DND-41 (cell line): ENCODE measurements at regions not wholly inside any gene's neighbourhood (a gene's known extent, or its start where the extent isn't known, plus 50 kb on each side); places are given as distances from the start of the nearest gene placed in this dataset.

ENCODE experiments used
- EZH2 ChIP-seq: IDR thresholded peaks from 3 replicates; pipeline ENCODE4 v1.6.1; 2012; ENCODE audit warnings: borderline replicate concordance, low read depth, mild to moderate bottlenecking, moderate library complexity, low read length, inconsistent platforms; ENCODE audit not compliant: severe bottlenecking
- TF ChIP-seq, protein P1 (sequence below): IDR thresholded peaks from 2 replicates; pipeline ENCODE4 v1.5.1; 2012; ENCODE audit warnings: borderline replicate concordance, low read length, moderate library complexity, mild to moderate bottlenecking; ENCODE audit not compliant: poor library complexity, severe bottlenecking; ENCODE audit errors: extremely low read depth

DNA sequence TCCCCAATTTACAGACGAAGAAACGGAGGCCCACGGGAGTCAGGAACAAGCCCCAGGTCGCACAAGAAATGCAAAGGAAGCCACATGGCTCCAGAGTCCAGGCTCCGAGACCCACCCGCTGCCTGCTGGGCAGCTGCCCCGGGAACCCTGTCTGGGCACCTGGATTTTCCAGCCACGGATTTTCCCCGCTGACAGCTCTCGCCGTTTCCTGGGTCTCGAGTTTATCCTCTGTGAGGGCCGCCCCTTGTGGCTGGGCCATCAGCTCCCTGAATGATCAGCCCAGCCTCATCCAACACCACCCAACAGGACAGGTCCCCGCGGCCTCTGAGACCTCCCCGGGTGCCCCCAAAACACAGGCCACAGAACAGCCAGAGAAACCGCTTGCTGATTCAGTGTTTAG, 189.7 kb downstream of the BRD1 start:
- TF ChIP-seq, protein P1, sequence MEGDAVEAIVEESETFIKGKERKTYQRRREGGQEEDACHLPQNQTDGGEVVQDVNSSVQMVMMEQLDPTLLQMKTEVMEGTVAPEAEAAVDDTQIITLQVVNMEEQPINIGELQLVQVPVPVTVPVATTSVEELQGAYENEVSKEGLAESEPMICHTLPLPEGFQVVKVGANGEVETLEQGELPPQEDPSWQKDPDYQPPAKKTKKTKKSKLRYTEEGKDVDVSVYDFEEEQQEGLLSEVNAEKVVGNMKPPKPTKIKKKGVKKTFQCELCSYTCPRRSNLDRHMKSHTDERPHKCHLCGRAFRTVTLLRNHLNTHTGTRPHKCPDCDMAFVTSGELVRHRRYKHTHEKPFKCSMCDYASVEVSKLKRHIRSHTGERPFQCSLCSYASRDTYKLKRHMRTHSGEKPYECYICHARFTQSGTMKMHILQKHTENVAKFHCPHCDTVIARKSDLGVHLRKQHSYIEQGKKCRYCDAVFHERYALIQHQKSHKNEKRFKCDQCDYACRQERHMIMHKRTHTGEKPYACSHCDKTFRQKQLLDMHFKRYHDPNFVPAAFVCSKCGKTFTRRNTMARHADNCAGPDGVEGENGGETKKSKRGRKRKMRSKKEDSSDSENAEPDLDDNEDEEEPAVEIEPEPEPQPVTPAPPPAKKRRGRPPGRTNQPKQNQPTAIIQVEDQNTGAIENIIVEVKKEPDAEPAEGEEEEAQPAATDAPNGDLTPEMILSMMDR: no peak
- no peak for TF ChIP-seq EZH2
